NCI-H1105 (cell line): ENCODE measurements at regions not wholly inside any gene's neighbourhood (a gene's known extent, or its start where the extent isn't known, plus 50 kb on each side); places are given as distances from the start of the nearest gene placed in this dataset.

Experiments used
- DNase-seq: peaks from one replicate; lab custom pipeline; 2025; lab: John Stamatoyannopoulos, UW

DNA sequence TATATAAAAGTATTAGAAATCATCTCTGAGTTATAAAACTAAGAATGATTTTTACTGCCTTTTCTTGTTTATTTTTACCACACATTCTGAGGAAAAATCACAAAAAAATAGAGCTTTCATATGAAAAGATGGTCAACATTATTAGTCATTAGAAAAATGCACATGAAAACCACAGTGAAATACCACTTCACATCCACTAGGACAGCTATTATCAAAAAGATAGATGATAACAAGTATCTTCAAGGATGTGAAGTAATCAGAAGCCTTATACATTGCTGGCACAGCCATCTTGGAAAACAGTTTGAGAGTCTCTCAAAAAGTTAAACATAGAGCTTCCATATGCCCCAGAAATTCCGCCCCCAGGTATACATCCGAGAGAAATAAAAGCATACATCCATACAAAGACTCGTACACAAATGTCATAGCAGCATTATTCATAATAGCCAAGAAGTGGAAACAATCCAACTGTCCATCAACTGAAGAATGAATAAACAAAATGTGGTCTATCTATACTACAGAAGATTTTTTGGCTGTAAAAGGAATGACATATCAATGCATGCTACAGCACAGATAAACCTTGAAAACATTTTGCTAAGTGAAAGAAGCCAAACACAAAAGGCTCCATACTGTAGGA lies 523.9 kb downstream of the FUT8 start:
- no peak for DNase-seq

DNA sequence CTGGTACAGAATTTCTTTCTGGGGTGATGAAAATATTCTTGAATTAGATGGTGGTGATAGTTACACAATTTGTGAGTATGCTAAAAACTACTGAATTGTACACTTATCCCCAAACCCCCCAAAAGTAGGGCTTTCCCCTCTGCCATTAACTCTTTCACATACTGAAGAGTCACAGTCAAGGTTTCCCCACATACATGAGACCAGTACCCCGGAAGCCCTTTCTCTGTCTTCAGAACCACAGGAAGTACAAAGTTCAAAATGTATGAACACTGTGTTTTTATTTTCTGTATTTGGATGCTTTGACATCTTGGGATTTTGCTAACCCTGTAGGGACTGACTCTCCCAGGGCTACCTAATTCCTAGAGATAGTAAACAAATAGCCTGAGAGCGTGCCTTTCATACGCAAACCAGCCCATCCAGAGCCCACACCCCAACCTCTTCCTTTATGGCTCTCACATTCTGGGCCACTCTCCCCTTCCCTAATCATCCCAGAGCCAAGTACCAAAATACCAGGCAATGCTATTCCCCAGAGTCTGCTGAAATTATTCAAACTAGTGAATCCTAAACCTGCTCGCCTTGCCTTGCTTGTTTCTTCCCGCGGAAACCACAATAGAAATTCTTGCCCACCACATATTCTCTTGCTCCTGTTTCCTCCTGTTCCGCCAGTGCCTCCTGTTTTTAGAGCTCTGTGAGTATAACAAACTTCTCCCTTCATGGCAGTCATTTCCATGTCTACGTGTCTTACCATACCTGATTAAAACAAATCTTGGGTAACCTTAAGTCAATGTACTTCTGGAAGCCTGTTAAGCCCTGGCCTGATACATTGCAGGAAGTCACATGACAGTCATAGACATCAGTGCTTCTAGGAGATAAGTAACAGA lies 524.8 kb downstream of the FUT8 start:
- DNase-seq = no peak

DNA sequence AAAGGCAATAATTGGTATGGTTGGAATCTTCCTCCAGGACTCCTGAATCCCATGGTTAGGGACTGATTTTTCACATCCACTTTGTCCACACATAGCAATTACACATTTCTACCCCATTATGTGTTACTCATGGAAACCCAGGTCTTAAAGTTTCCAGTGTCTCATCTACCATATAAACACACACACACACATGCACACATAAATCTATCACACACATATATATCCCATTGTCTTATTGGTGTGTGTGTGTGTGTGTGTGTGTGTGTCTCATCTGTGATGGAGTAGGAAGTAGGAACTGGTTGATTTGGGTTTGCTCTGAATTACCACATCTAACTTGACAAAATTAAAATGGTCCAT lies 525.4 kb downstream of the FUT8 start:
- DNase-seq = no peak

DNA sequence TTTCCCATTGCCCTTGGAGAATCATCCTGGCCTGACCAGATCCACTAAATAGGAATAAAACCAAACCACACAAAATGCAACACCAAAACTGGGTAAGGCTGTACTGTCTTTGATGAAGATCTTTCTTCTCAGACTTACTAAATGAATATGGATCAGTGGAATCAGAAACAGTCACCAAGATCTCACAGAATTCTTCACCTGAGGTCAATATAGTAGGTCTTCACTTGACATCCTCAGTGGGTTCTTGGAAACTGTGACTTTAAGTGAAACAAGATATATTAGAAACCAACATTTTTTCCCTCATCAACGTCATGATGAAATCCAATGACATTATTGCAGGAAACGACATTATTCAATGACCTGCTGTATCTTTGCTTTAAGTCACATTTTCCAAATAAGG lies 526.2 kb downstream of the FUT8 start:
- DNase-seq = no peak

DNA sequence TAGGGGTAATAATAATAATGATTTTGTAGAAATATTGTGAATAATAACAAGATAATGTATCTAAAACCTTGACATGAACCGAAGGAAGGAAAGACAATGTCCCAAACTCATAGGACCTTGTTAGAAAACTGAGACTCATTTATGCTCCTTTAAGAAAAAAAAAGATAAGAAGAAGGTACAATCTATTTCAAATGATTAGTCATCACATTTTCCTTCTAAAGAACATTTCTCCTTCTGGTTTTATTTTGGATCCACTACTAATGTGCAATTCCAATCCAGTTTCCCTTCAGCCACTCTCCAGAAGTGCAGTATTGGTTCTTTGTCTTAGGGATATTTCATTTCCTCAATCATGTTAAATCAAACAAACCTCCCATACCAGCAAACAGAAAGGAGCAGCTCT lies 526.7 kb downstream of the FUT8 start:
- no peak for DNase-seq

DNA sequence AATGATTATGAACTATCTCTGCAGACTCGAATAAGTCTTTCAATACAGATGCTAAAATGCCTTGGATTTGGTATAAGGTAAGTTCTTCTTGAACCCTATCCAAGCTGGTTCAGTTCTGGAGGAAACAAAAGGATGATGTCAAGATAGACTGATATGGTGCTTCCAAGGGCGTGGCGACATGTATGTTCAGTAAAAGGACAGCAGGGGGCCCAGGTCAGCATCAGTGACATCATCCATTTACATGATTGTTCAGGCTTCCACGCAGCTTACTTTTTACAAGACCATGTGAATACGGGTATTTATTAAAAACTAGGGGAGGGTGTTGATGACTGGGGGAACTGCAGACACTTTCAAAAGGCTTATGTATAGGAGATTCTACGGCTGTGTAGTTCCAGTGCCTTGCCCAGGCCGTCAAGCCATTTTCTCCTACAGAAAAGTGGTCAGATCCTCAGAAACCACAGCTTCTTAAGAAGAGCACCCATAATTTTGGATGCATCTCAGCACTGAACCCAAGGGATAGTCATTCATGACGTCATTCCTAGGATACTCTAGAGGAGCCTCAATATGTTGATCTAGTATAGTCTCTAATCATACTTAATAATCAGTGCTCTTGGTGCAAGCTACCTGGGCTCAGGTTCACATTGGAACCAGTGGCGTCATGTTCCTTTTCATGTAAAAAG lies 527.7 kb downstream of the FUT8 start:
- peak; percentile 4 for DNase-seq

DNA sequence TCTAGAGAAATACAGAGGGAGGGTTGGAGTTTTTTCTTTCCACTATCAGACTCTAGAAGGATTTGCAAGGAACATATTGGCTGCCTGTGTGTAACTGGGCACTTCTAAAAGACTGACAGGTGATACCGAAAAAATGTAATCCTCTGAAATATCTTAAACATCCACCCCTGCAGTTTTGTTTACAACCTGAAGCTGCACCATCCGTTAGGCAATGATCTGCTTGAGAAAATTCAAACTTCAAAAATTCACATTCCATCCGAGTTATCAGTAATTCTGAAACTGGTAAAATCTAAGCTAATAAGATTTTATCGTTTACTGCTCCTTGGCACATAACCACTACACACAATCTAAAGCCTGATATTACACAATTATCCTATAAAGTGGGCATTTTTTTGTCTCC lies 528.6 kb downstream of the FUT8 start:
- DNase-seq = no peak

DNA sequence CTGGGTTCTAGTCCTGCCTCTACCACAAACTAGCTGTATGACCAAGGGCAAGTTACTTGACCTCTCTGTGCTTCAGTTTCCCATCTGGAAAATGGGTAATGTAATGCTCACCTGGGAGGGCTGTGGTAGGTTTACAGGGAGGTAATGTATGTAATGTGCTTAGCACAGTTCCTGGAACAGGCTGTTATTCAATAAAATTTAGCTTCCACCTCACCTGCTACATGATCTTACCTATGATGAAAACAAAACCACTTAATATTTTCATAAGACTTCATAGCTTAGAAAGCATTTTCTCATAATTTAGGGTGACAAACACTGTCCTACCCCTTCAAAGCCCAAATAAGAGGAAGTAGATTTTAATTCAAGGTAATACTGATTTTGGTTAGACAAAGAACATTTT lies 530.6 kb downstream of the FUT8 start:
- DNase-seq = no peak

DNA sequence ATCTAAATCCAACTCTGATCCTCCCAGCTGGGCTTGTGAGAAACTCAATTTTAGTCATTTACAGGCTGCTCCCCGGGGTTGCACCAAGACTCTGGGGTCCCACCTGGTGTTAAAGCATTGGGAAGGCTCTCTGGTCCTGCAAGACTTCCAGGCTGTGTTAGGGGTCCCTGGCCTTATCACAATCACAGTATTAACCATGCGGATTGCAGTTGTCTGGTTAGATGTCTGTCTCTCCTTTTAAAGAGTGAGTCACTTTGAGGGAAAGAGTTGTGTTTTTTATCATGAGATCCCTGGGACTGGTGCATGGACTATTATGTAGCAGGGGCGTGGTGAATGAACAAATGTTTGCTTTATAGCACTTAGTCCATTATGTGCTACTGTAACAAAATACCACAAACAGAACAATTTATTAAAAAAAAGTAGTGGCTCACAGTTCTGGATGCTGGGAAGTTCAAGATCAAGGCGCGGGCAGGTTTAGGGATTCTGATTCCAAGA lies 531.4 kb downstream of the FUT8 start:
- no peak for DNase-seq

DNA sequence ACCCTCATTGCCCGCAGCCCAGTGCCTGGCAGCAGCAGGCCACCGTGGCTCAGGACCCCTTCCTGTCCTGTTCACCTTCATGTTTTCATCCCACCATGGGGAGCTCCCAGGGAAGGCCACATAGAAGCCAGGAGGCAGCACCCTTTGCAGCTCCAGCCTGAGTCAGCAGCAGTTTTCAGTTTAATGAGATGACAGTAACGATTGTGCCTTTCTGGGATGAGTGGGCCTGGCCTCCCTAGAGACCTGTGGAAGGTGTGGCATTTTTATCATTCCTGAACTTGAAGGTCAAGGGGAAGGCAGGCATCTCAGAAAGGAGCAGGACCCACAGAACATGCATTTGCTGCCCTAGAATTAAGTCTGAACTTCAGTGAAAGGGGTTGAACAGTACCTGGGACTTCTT lies 532.8 kb downstream of the FUT8 start:
- no peak for DNase-seq

DNA sequence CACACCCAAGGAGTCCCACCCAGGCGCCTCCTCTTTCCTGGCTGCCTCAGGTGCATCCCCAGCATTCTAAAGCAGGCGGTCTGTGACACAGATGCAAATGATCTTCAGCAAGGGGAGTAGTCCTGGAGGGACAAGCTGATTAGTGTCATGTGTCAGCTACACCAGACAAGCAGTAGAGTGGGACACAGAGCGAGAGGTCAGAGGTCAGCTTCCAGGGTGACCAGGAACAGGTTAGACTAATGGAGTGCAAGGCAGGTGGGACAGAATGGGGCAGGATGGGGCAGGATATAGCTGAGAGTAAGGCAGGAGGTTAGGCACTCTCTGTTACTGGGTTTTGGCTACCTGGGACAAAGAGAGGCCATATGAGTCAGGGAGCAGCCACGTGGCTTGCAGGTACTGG lies 534.0 kb downstream of the FUT8 start:
- DNase-seq = no peak

DNA sequence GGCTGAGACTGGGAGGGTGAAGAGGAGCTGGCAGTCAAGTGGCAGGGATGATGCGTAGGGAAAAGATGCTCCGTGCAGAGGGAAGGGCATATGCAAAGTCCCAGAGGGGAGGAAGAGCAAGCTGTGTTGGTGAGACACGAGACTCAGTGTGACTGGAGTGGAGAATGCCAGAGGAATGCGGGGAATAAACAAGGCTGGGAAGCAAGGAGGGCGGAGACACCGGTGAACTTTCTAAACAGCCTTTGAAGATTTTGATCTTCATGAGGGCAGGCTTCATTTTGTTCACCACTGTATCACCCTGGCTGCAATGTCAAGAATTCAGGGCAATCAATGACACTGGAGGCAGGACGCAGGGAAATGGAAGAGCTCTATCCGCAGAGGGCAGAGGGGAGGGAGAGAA lies 535.8 kb downstream of the FUT8 start:
- no peak for DNase-seq

DNA sequence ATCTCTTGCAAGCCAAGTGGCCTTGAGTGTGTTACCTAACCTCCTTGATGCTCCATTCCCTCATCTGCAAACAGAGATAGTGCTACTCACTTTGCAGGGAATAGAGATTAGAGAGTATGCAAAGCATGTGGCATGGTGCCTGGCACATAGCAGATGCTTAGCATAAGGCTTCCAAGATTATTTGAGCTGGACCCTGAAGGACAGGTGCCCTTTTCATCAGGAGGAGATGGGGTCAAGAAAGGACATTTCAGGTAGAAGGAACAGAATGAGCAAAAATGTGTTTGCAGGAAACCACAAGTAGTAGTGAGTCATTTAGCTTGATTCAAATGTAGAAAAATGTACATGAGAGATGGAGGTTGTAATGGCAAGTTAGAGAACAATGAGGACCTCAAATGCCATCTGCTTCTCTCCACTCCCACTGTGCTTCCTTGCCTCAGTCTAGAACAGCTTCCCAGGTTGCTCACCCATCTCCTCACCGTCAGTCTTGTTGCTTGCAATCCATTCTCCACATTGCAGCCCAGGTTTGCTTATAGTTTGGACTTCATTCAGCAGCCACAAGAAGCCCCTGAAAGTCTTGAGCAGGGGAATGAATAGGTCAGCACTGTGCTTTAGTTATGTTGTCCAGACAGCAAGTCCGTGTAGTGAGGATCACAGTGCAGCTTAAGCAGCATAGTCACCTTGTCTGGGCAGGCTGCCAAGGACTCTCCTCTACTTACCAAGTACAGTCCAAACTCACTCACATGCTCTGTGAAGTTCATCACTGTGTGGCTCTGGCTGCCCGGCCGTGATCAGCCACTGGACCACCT lies 536.3 kb upstream of the CCDC196 start:
- DNase-seq = peak; percentile 47

DNA sequence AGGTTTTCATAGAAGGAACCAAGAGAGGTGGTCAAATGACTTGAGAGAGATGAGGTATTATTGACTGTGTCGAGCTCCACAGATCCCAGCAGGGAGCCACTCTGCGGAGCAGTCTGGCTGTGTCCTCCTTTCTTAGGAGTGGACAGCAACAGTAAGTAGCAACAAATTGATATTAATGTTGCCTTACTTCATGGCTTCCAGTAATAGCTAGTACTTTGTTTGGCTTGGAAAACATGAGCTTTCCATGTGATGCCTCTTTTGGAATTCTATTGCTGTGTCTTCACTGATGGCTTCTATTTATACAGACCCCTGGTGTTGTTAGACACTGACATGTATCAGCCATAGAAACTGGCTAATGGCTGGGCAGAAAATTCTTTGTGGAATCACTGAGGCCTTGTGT lies 531.2 kb upstream of the CCDC196 start:
- no peak for DNase-seq

DNA sequence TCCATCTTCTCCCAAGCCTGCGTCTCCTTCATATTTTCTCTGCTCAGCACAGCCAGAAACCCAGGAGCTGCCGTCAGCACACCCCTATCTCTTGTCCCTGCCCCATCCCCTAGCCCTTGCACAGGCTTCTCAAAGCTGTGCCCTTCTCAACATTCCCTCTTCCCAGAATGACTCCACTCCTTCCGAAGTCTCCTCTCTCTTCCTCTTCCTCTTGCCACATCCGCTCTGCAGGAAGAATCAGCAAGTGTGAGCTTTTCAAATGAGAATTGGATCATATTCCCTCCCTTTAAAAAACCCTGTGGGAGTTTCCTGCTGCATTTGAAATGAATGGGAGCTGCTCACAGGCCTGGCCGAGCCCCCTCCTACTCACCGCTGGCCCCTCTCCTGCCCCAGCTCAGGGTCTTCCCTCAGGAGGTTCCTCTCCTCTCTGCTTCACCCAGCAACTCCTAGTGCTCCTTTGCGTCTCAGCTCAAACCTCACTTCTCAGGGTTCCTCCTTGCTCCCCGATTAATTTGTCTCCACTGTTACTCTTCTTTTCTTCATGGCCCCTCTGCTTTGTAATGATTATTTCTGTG lies 528.5 kb upstream of the CCDC196 start:
- DNase-seq = no peak

DNA sequence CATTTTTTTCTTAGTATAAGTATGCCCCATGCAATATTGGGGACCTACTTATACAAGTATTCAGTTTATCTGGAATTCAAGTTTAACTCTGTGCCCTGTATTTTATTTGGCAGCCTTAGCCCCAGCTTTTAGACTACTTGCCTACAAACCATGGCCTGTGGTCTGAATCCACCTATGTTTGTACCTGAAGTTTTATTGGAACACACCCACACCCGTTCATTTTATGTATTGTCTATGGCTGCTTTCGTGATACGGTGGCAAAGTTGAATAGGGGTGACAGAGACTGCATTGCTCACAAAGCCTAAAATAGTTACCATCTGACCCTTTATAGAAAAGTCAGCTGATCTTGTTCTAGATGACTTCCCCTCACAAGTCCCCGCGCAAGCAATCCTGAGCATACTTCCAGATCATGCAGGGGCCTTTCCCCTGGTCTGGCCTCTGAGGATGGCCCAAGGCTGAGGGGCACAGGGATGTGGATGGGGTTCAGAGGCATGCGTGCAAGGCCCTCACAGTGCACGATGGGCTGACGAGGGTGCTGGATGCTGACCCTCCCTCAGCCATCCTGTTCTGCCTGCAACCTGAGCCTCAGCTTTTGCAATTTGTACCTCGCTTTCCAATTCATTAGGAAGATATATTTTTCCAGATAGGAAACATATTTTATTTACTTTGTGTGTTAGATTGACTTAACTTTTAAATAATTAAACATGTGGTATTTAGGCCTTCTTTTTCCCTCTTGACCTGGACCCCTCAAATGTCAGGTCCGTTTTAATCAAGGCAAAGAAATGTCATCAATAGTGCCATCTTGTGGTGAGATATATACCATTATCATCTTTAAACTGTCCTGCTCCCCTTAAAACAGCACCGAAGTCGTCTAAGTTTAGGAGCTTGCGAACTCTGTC lies 527.3 kb upstream of the CCDC196 start:
- peak; percentile 24 for DNase-seq

DNA sequence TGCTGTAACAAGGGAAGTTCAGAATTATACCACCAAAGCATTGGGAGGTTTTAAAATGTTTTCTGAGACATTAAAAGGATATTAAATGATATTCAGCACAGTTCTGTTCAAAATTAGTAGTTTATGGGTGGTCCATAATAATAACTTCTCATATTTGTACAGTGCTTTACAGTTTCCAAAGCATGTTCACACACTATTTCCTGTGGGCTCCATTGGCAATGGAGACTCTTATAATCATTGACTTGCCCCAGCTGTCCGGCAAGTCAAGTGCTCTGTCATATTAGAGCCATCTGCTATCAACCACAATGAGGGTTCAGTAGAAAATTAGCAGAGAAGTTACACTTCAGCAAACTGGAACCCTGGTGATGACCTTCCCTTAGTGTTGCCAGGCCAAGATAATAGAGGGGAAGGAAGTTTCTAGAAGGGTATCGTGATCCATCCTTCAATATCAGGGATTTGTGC lies 526.6 kb upstream of the CCDC196 start:
- DNase-seq = no peak

DNA sequence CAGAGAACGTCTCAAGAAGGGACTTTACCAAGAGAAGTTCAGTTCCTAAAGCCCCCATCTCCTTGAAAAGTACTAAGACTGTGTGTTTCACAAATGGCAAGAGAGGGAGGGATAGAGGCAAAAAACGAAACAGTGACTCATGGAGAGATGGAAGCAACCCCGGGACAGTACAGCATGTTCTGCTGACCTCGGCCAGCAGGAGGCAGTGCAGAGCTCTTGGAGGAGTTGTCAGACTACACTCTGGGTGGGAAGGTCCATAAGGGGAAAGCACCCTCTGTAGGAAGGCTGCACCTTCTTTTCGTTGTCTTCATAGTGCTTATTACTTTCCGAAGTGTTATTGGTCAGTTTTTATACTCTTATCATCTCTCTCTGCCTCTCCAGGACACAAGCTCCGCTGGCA lies 525.2 kb upstream of the CCDC196 start:
- peak; percentile 19 for DNase-seq

DNA sequence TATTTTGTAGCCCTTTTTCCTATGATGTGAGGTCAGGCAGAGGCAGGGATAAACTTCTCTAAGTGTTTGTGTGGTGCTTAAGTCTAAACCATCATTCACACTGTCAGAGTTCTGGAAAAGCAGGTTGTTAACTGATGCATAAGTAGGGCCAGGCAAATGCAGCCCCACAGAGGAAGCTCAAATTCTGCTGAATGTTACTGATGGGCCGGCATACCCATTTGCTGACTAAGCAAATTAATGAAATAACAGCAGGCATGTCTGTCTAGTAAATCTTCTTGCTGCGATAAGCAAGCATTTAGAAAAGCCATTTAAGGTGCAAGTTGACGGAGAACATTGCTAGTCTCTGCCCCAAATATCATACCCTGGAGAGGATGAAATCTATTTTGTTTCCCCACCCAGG lies 523.2 kb upstream of the CCDC196 start:
- no peak for DNase-seq

DNA sequence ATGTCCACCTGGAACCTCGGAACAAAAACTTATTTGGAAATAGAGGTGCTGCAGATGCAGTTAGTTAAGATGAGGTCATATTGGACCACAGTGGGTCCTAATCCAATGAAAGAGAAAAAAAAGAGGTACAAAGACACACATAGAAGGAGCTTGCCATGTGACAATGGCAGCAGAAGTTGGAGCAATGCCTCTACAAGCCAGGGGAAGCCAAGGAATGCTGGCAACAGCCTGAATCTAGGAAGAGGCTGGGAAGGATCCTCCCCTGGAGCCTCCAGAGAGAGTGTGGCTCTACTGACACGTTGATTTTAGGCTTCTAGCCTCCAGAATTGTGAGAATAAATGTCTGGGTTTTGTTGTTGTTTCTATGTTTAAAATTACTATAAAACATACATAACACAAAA lies 521.8 kb upstream of the CCDC196 start:
- DNase-seq = no peak

DNA sequence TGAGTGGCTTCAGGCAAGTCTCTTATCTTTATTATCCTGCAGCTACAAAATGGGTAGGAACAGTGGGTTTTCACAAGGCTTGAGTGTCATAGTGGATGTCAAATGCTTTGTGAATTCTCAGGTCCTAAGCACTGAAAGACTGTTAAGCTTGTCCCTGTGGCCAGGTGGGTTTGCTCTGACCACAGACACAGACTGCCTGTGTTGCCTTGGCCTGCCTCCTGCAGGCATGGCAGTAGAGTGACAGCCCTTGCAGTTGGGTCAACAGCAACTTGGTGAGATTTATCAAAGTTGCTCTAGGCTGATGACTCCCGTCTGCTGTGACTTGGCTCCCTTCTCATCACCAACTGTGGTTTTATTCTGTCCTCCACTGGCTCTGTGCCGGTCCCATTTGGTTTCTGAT lies 520.0 kb upstream of the CCDC196 start:
- no peak for DNase-seq
